GM21423 (cell line): ENCODE measurements at regions not wholly inside any gene's neighbourhood (a gene's known extent, or its start where the extent isn't known, plus 50 kb on each side); places are given as distances from the start of the nearest gene placed in this dataset.

ENCODE experiments used
- ATAC-seq: cut with Tn5 transposase; IDR thresholded peaks from one replicate; pipeline ENCODE4 v1.9.1; 2021; ENCODE audit warnings: mild to moderate bottlenecking, moderate library complexity; ENCODE audit not compliant: unreplicated experiment

DNA sequence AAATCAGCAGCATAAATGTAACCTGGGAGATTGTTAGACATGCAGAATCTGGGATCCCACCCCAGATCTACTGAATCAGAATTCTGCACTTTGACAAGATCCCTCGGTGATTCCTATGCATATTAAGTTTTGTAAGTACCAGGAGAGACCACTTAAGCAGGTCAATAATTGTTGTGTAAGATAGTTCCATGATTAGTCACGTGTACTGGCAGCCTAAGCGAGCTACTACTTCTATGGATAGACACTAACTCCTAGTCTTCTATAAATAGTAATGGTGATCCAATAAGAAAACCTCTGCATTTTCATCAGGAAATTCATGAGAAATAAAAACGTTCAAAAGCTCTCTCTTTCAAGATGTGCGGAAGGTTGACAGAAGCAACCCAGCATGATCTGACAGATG, 988.2 kb upstream of the CHAC2 start:
- no peak for ATAC-seq

- no peak for ATAC-seq
These were observed 991.0 kb upstream of the CHAC2 start for GRCh38 chr2:52776571-52776970.

DNA sequence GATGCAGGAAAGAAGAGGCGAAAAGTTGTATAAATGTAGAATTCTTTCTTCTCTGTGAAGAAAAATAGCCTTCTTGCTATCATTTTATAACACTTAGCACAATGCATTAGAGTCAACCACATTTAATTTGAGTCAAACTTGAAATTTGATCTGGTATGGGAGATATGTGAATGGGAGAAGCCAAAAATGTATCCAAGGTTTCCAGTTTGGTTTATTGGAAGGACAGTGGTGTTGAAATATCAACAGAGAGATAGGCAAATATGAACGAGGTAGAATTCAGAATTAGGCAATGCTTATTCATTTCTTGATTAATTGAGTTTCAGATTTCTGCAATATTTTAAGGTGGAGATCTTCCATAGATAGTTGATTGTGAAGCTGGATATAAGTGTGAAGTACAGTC, 991.9 kb upstream of the CHAC2 start:
- ATAC-seq, result no peak

DNA sequence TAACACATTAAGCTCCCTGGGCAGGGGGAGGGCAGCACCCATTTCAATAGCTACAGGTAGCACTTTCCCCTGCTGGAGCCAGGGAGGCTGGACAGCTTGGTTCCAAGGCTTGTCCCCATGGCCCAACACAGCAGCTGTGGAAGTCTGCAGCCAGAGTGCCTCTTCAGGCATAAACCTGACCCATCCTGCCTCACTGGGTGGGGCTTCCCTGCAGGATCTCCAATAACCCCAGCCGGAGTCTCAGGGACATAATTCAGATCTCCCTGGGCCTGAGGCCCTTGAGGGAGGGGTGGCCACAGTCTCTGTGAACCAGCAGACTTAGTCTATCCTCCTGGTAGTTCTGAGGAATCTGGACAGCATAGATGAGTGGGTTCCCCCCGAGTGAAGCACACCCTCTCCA, 1001.9 kb upstream of the CHAC2 start:
- no peak for ATAC-seq

GRCh38 chr2:52749764-52750163, 1017.8 kb upstream of the CHAC2 start:
- ATAC-seq, result no peak

GRCh38 chr2:52745144-52745543, 1022.5 kb upstream of the CHAC2 start:
- ATAC-seq, result no peak

DNA sequence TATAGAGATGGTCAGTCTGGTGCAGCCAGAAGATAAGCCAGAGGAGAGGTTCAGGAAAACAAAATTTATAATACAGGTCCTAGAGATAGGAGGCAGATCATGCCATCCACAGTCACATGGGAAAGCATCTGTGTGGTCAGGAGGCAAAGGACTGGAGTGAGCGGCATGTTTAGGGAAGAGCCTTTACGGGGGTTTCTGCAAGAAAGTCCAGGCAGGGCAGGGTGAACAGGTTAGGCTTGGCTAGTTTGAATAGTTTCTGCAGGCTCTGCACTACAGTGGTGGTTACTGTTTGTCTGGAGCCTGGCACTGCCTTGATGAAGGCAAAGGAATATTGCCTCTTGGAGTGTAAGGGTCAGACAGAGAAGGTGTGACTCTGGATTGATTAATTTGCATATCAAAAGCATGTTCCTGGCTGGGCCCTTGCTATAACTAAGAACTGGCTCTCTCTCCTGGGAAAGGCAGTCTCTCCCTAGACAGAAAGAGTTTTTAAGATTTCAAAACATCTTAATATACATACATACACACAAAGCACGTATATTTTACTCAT, 1034.7 kb upstream of the CHAC2 start:
- ATAC-seq, result no peak

GRCh38 chr2:52724585-52724984, 1043.0 kb upstream of the CHAC2 start:
- ATAC-seq, result no peak

DNA sequence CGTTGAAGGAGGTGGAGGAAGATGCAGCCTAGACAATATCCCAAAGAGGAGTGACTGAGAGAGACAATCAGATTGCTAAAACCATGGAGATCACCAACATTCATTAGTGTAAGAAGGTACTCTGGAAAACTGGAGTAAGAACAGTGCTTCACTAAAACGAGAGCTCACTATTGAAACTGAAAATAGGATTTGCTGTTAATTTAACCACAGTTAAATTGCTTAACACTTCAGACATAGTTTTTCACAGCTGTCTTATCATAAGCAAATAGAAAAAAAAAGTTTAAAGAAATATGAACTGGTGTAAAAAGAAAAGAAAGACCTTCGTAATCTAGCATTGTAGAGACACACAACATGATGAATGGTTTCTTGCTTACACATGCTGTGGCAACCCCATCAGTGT, 1049.8 kb upstream of the CHAC2 start:
- no peak for ATAC-seq

GRCh38 chr2:52710810-52711618, 1056.6 kb upstream of the CHAC2 start:
- ATAC-seq, result no peak

GRCh38 chr2:52704251-52704650, 1063.4 kb upstream of the CHAC2 start:
- no peak for ATAC-seq

DNA sequence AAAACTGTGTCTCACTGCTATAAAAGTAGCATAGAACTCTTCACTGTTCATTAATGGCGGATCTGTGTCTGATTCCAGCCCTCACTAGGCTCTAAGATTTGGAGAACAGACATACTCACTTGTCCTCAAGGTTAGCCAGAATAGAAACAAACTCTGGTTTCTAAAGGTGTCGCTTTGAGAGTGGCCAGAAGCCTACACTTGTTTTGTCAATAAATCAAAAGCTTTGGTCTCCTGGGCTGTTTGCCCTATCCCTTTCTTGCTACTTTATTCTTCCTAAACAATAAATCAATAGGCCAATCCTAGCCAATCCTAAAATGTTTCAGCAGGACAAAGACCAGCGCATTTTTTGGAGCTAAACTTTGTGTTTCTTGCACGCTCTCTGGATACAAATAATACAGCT, 1064.6 kb upstream of the CHAC2 start:
- ATAC-seq, result no peak

DNA sequence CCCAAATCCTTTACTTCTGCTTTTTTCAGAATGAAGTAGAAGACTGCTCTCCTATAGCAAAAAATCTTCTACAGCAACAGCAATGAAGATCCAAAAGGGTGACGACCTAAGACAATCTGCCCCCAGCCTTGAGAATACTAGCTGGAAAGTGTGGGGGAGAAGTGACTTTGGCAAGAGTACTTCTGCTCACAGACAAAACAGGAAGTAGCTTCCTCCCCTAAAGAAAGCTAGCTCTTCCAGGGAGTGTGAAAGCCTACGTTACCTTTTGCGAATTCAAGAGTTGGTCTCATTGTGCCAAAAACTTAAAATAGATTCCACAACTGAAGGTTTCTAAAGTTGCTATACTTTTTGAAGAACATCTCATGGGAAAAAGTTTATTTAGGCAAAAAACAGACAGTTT, 1069.2 kb upstream of the CHAC2 start:
- ATAC-seq, result no peak

DNA sequence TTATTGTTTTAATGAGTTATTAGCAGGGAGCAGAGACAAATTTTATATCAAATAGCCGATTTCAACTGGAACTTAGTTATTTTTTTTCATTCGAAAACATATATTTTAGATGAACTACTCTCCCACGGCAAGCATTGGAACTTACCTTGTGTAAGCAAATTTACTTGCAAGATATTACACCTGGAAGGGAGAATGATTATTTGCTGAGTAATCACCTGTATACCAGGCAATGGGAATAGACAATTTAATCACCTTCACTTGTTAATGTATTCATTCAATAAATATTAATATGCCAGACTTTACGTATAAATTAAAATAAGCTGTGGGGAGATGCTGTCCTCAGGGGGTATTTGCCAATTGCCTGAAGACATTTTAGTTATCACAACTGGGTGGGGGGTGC, 1069.9 kb upstream of the CHAC2 start:
- no peak for ATAC-seq

DNA sequence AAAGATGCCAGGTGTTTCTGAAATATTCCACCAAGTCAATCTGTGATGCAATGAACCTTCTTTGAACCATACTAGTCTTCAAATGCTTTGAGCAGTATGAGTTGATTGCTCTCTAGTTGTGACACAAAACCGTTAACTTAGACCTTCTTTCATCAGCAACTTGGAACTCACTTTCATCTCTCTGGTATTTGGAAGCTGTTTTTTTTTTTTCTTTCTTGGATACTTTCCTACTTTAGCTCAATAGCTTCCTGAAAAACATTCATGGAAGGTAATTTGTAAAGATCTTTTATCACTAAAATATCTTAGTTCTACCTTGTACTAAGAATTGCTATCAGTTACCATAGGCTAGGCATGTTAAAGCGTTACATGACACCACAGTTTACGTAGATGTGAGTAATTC, 1071.9 kb upstream of the CHAC2 start:
- no peak for ATAC-seq

GRCh38 chr2:52686935-52687334, 1080.7 kb upstream of the CHAC2 start:
- no peak for ATAC-seq

GRCh38 chr2:52676056-52676455, 1091.5 kb upstream of the CHAC2 start:
- no peak for ATAC-seq

DNA sequence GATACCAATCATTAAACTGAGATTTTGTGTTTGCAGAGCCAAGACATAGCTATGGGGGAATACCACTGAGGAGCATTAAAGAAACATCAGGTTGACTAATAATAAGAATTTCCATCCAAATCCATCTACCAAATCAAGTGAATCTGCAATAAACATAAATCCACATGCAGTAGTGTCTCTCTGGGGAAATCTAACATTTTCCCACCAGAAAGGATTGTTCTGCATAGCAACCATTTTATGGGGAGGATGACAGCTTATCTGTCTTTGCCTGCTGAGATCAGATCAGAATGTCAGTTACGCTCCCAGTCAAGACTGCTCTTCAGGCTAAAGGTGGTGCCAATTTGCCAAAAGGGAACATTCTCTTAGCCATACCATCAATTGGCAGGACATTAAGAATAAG, 1098.9 kb upstream of the CHAC2 start:
- ATAC-seq, result no peak

- no peak for ATAC-seq
These were observed 1108.1 kb upstream of the CHAC2 start for GRCh38 chr2:52659546-52659945.

DNA sequence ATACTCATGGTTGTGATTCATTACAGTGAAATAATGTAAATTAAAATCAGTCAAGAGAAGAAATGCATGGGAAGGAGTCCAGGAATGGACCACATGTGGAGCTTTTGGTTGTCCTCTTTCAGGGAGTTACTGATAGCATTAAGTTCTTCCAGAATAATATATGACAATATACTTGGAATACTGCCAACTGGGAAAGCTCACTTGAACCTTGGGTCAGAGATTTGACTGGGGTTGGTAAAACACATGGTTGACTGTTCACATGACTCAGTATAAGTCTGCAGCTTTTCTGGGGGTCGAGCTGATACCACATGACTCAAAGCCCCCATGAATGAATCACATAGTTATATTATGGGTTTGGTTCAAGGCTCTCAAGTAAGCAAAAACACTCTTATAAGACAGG, 1109.0 kb upstream of the CHAC2 start:
- no peak for ATAC-seq

- ATAC-seq, result no peak
These were observed 1127.9 kb upstream of the CHAC2 start for GRCh38 chr2:52639692-52640091.

DNA sequence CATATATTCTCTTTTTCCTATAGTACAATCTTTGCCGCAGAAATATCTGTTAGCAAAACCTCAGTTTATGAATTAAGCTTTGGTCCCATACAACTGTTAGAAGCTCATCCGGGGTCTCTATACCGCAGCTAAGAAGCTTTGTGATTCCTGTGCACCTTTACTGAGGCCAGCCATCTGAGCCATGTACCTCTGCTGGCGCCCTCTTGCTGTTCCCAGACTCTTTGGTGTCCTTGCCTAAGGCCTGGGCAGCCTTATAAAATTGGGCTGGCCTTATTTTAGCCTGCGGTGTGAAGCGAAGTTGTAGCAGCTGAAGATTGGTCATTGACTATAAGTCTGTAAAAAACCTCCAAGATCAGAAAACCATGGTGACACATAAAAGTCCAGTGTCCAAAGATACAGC, 1135.1 kb upstream of the CHAC2 start:
- ATAC-seq, result no peak

DNA sequence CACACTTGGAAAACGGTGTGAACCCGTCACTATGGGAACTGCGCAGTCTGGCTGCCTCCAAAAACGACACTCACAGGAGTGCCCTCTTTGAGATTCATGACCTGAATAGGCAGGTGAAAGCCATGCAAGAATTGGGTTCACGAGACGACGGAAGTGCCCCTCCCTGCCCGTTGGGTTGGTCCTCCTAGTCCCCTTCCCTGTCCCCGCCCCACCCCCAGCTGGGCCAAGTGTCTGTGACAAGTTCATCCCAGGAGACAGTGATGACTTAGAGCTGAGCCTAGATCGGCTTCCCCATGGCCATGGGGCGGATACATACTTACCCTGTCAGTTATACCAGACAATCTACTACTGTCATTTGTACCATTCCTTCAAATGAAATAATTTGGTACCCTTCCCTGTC, 1137.7 kb upstream of the CHAC2 start:
- no peak for ATAC-seq
